Erythroblast (primary cell): ENCODE measurements at regions not wholly inside any gene's neighbourhood (a gene's known extent, or its start where the extent isn't known, plus 50 kb on each side); places are given as distances from the start of the nearest gene placed in this dataset.

Source experiments
- GATA1 ChIP-seq: IDR thresholded peaks from 2 replicates; pipeline ENCODE4 v1.6.1; 2011; ENCODE audit warnings: low read depth, mild to moderate bottlenecking, control low read depth, low read length, moderate library complexity
- POLR2A ChIP-seq: IDR thresholded peaks from 2 replicates; pipeline ENCODE4 v1.6.1; 2011; ENCODE audit warnings: mild to moderate bottlenecking, low read length

GRCh38 chr2:167761465-167762136 is 485.8 kb downstream of the STK39 start:
- TF ChIP-seq POLR2A (no peak), GATA1 (no peak)
